Pancreas (tissue), 10 donors: ENCODE measurements at regions not wholly inside any gene's neighbourhood (a gene's known extent, or its start where the extent isn't known, plus 50 kb on each side); places are given as distances from the start of the nearest gene placed in this dataset.

Experiments
- ATAC-seq, 4 donors: fragments of 200-7000 bp; cut with Tn5 transposase; one replicate each; pipeline versions ENCODE4 v1.8.0 to v1.9.1; 2020; ENCODE audit warnings: mild to moderate bottlenecking in 4 of 4, moderate library complexity in 4 of 4
- DNase-seq, 6 donors: peaks; one replicate each; pipeline ENCODE4 v3.0.0-alpha.2; 2020
- FAIRE-seq: peaks from 2 replicates; lab custom pipeline; 2012; peaks lifted over from hg19 to GRCh38; lab: Jason Lieb, UNC
- H3K27ac ChIP-seq, 4 donors: fragments of 200-600 bp; sonication (generic); 1 replicate in 3 of 4; 2 replicates in 1 of 4; pipeline versions ENCODE4 v1.5.0 to v1.8.0; 2020
- H3K27me3 ChIP-seq, 4 donors: fragments of 200-600 bp; one replicate each; pipeline ENCODE4 v1.8.0; 2021
- H3K36me3 ChIP-seq, 3 donors: fragments of 200-600 bp; sonication (generic) in 1 of 3; one replicate each; pipeline versions ENCODE4 v1.5.0 to v1.8.0; 2020 to 2021
- H3K4me1 ChIP-seq, 3 donors: fragments of 200-600 bp; one replicate each; pipeline ENCODE4 v1.8.0; 2021
- H3K4me3 ChIP-seq, 4 donors: fragments of 200-600 bp; sonication (generic) in 2 of 4; one replicate each; pipeline versions ENCODE4 v1.5.0 to v1.8.0; 2020 to 2021
- H3K9me3 ChIP-seq, 4 donors: fragments of 200-600 bp; one replicate each; pipeline ENCODE4 v1.8.0; 2021
- CTCF ChIP-seq, 4 donors: fragments of 200-600 bp; sonication (generic) in 3 of 4; IDR thresholded peaks; one replicate each; pipeline versions ENCODE4 v1.5.0 to v1.8.0; 2021; ENCODE audit warnings: antibody characterized with exemption in 4 of 4
- WGBS, 2 donors: extraction: QIAGEN DNeasy Blood & Tissue Kit; methylation state at CpG; one replicate each; pipeline ENCODE4 v1.1.7; 2013; 5-methylcytosine and 5-hydroxymethylcytosine counted together
- intact Hi-C, 3 donors: fragments of 100-400 bp; cut with DNase I; formaldehyde crosslinking; loops; one replicate each; pipeline versions ENCODE4 v1.11.1 to v1.14.2; 2022
- donor health status: healthy with polysubstance abuse.
- donor health status: DM: no; HTN: no; CAD: no; lungs with moderate emphysema.
- donor health status: DM: no; HTN: no; CAD: no.
- donor health status: control.
- donor health status: control.
- donor health status: Bipolar disorder and iron deficiency.
- donor health status: DM: yes; HTN: yes; CAD: no.
- donor health status: DM: no; HTN: no; CAD: no.
- donor health status: DM: no; HTN: no; CAD: no.
- donor health status: DM: yes; HTN: yes; CAD: no.

- no peak for TF ChIP-seq CTCF (IDR thresholded peaks at IDR 0.05)
- intact Hi-C loops = no loop called here
- Histone ChIP-seq H3K27me3 (no peaks in the 10 kb centered on the region), H3K9me3 (no peaks in the 10 kb centered on the region), H3K36me3 (no peaks in the 10 kb centered on the region), H3K4me1 (no peaks in the 10 kb centered on the region), H3K4me3 (no peak overlapping the region), H3K27ac (no peak overlapping the region)
- 85 to 92% methylated on average over 5 of the region's 5 CpGs for WGBS, 2 donors
- no peak for FAIRE-seq
- DNase-seq = no peak
- ATAC-seq = no peak
These were observed 628.7 kb downstream of the EFNB2 start for GRCh38 chr13:105906746-105907145.

- DNase-seq (no peak), FAIRE-seq (no peak)
These were observed 631.3 kb downstream of the EFNB2 start for GRCh38 chr13:105904034-105904742.

DNA sequence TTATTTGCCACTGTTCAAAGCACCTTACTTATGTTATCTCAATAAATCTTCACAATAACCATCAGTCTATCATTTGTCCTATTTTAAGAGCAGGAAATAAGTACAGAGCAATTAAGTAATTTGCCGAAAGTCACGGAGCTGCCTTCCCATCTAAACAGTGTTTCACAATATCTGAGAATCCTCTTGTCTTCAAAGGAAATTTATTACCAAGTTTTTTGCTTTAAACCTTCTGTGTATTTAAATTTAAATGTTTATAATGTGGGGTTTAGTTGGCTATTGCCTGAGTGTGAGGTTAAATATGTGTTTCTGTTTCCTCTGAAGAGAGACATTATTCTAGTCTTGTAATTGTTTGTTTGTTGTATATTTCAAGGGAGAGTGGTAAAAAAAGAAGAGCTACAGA is 633.1 kb downstream of the EFNB2 start:
- ATAC-seq (no peak), FAIRE-seq (no peak), DNase-seq (no peak)
- Histone ChIP-seq H3K27ac (no peak overlapping the region), H3K9me3 (no peaks in the 10 kb centered on the region), H3K27me3 (no peaks in the 10 kb centered on the region), H3K4me1 (no peaks in the 10 kb centered on the region), H3K4me3 (no peak overlapping the region), H3K36me3 (no peaks in the 10 kb centered on the region)
- intact Hi-C loops = no loop called here
- WGBS, 2 donors = 84 to 87% methylated on average over 2 of the region's 2 CpGs
- TF ChIP-seq CTCF (IDR thresholded peaks at IDR 0.05) = no peak

More at GRCh38 chr13:105904034-105904742, 631.3 kb downstream of the EFNB2 start:
- Histone ChIP-seq H3K4me1 (no peaks in the 10 kb centered on the region), H3K36me3 (no peaks in the 10 kb centered on the region), H3K9me3 (no peaks in the 10 kb centered on the region), H3K27me3 (no peaks in the 10 kb centered on the region), H3K4me3 (no peak overlapping the region), H3K27ac (no peak overlapping the region)
- ATAC-seq = no peak
- 63 to 66% methylated on average over 9 of the region's 9 CpGs for WGBS, 2 donors
- TF ChIP-seq CTCF (IDR thresholded peaks at IDR 0.05) = no peak
- intact Hi-C loops = no loop called here

DNA sequence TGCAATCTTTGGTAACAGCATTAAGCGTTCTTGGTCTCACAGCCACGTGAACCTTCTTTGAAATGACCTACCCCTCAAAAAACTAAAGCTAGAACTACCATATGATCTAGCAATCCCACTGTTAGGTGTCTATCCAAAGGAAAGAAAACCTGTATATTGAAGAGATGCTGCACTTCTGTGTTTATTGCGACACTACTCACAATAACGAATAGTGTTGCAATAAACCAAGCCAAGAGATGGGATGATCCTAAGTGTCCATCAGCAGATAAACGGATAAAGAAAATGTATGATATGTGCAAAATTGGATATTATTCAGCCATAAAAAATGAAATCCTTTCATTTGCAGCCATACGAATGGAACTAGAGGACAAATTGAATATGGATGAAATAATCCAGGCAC is 637.9 kb downstream of the EFNB2 start:
- ATAC-seq (no peak), FAIRE-seq (no peak), DNase-seq (no peak)
- H3K9me3 ChIP-seq = no peaks in the 10 kb centered on the region
- no peaks in the 10 kb centered on the region for H3K4me1 ChIP-seq
- no peaks in the 10 kb centered on the region for H3K36me3 ChIP-seq
- no peak overlapping the region for H3K4me3 ChIP-seq
- TF ChIP-seq CTCF (IDR thresholded peaks at IDR 0.05) = no peak
- intact Hi-C loops = no loop called here
- H3K27me3 ChIP-seq = no peaks in the 10 kb centered on the region
- WGBS, 2 donors = 79 to 89% methylated on average over 6 of the region's 6 CpGs
- no peak overlapping the region for H3K27ac ChIP-seq

DNA sequence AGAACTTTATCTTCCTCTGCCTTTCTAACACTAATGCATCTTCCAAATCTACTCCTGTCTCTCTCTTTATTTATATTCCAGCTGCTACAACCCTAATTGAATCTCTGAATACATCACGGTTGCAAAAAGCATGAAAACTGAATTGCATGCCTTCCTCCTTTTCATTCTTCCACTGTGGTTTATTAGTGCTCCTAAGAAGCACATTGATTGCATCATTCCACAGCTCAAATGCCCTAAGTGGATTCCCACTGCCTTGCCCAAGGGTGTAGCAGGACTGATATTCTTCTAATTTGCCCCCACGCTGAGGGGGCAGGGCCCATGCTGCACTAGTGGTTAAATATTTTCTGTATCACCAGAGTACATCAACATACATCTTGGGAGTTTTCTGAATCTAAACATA is 640.8 kb downstream of the EFNB2 start:
- no peak overlapping the region for H3K4me3 ChIP-seq
- intact Hi-C loops = no loop called here
- TF ChIP-seq CTCF (IDR thresholded peaks at IDR 0.05) = no peak
- ATAC-seq (no peak), FAIRE-seq (no peak), DNase-seq (no peak)
- WGBS, 2 donors = 72 to 86% methylated on average over 2 of the region's 2 CpGs
- H3K27ac ChIP-seq = no peak overlapping the region
- no peaks in the 10 kb centered on the region for H3K27me3 ChIP-seq
- H3K4me1 ChIP-seq = no peaks in the 10 kb centered on the region
- H3K9me3 ChIP-seq = no peaks in the 10 kb centered on the region
- no peaks in the 10 kb centered on the region for H3K36me3 ChIP-seq
